Lower leg skin (tissue), 3 donors: ENCODE measurements at regions not wholly inside any gene's neighbourhood (a gene's known extent, or its start where the extent isn't known, plus 50 kb on each side); places are given as distances from the start of the nearest gene placed in this dataset.

ENCODE experiments used
- CTCF ChIP-seq, 3 donors: fragments of 450-650 bp; IDR thresholded peaks; one replicate each; pipeline ENCODE4 v1.5.1; 2016; ENCODE audit warnings: antibody characterized with exemption in 3 of 3, mild to moderate bottlenecking in 3 of 3, moderate library complexity in 2 of 3
- POLR2A ChIP-seq, 2 donors: fragments of 450-650 bp; IDR thresholded peaks; one replicate each; pipeline ENCODE4 v1.6.1; 2016 to 2017; ENCODE audit warnings: antibody characterized with exemption in 2 of 2, mild to moderate bottlenecking in 1 of 2, moderate library complexity in 1 of 2

DNA sequence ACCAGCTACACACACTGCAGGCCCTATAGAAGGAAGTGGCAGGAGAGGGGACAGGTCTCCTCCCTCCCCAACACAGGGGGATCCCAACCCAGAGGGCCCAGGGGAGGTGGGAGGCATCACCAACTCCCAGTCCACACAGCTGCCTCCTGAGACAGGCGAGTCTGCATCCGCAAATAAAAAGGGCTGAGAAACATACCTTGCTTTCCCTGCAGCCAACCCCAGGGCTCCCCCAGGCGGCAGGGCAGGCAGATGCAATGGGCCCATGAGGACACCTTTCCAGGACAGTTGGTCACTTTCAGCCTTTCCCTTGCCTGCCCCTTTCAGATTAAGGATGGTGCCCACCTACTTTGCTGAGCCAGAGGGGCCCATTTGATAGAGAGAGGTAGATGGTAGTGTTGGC is 180.0 kb downstream of the BRD1 start:
- TF ChIP-seq CTCF (IDR thresholded peaks at IDR 0.05): no peak
- TF ChIP-seq POLR2A (IDR thresholded peaks at IDR 0.05): no peak
